Esophagus muscularis mucosa (tissue), 4 donors: ENCODE measurements at regions not wholly inside any gene's neighbourhood (a gene's known extent, or its start where the extent isn't known, plus 50 kb on each side); places are given as distances from the start of the nearest gene placed in this dataset.

Experiments
- DNase-seq: peaks from one replicate; pipeline ENCODE4 v3.0.0-alpha.2; 2017; ENCODE audit errors: extremely low spot score
- H3K27ac ChIP-seq, 4 donors: fragments of 200-600 bp; sonication (generic); replicated peaks in 1 of 4; 1 replicate in 3 of 4; 2 replicates in 1 of 4; pipeline ENCODE4 v1.5.1; 2016 to 2019; ENCODE audit warnings: mild to moderate bottlenecking in 1 of 4
- H3K27me3 ChIP-seq, 4 donors: fragments of 200-600 bp; sonication (generic); one replicate each; pipeline versions ENCODE4 v1.5.1 to v1.6.0; 2016 to 2019
- H3K36me3 ChIP-seq, 4 donors: fragments of 200-600 bp; sonication (generic); one replicate each; pipeline ENCODE4 v1.5.1; 2016 to 2019
- H3K4me1 ChIP-seq, 4 donors: fragments of 200-600 bp; sonication (generic); one replicate each; pipeline ENCODE4 v1.5.1; 2016 to 2019
- H3K4me3 ChIP-seq, 4 donors: fragments of 200-600 bp; sonication (generic); 1 replicate in 2 of 4; 2 replicates in 2 of 4; pipeline ENCODE4 v1.5.1; 2016 to 2019; ENCODE audit warnings: mild to moderate bottlenecking in 4 of 4, moderate library complexity in 1 of 4
- H3K9me3 ChIP-seq, 4 donors: fragments of 200-600 bp; sonication (generic); 1 replicate in 3 of 4; 2 replicates in 1 of 4; pipeline ENCODE4 v1.5.1; 2016 to 2019
- CTCF ChIP-seq, 3 experiments: fragments of 200-600 bp in 2 of 3; fragments of 450-650 bp in 1 of 3; sonication (generic) in 2 of 3; IDR thresholded peaks; one replicate each; pipeline ENCODE4 v1.5.1; 2017 to 2019; ENCODE audit warnings: antibody characterized with exemption in 3 of 3, mild to moderate bottlenecking in 2 of 3, moderate library complexity in 1 of 3
- EP300 ChIP-seq: sonication (generic); formaldehyde crosslinking; IDR thresholded peaks from one replicate; pipeline ENCODE4 v1.6.1; 2017; ENCODE audit warnings: antibody characterized with exemption
- POLR2A ChIP-seq: fragments of 450-650 bp; IDR thresholded peaks from one replicate; pipeline ENCODE4 v1.6.1; 2017; ENCODE audit warnings: antibody characterized with exemption, moderate library complexity, mild to moderate bottlenecking, low read depth
- POLR2AphosphoS5 ChIP-seq, 2 donors: sonication (generic); formaldehyde crosslinking; IDR thresholded peaks; one replicate each; pipeline ENCODE4 v1.6.1; 2017; ENCODE audit warnings: antibody characterized with exemption in 2 of 2
- WGBS: methylation state at CpG from one replicate; pipeline ENCODE4 v1.1.5; 2018; 5-methylcytosine and 5-hydroxymethylcytosine counted together
- intact Hi-C: fragments of 100-400 bp; cut with DNase I; formaldehyde crosslinking; loops from one replicate; pipeline ENCODE4 v1.15.1; 2023
- small RNA-seq, 3 donors: library from RNA; depleted of rRNA; stranded (forward); fragments of <200 nt; gene quantifications; one replicate each; pipeline ENCODE3, GENCODE V24; 2016

- TF ChIP-seq POLR2AphosphoS5 (IDR thresholded peaks at IDR 0.05) (no peak), EP300 (no peak), CTCF (IDR thresholded peaks at IDR 0.05) (no peak), POLR2A (no peak)
- H3K36me3 ChIP-seq, result no peaks in the 10 kb centered on the region
- no peaks in the 10 kb centered on the region for H3K9me3 ChIP-seq
- H3K4me3 ChIP-seq, result no peak overlapping the region
- intact Hi-C loops, result no loop called here
- DNase-seq, result no peak
- H3K27ac ChIP-seq, result no peak overlapping the region
- H3K4me1 ChIP-seq, result no peaks in the 10 kb centered on the region
- H3K27me3 ChIP-seq, result no peaks in the 10 kb centered on the region
Observed at GRCh38 chr5:98992552-98992951, 63.7 kb upstream of the CHD1 start.

DNA sequence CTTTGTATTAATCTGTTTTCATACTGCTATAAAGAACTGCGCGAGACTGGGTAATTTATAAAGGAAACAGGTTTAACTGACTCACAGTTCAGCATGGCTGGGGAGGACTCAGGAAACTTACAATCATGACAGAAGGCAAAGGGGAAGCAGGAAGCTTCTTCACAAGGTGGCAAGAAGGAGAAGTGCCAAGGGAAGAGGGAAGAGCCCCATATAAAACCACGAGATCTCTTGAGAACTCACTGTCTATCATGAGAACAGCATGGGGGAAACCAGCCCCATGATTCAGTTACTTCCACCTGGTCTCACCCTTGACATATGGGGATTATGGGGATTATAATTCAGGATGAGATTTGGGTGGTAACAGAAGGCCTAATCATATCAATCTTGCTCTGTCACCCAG, 60.9 kb upstream of the CHD1 start:
- no peak for DNase-seq
- no peak overlapping the region for H3K27ac ChIP-seq
- H3K36me3 ChIP-seq, result no peaks in the 10 kb centered on the region
- WGBS, result 79% methylated on average over 3 of the region's 3 CpGs
- H3K4me3 ChIP-seq, result no peak overlapping the region
- TF ChIP-seq CTCF (IDR thresholded peaks at IDR 0.05) (no peak), POLR2AphosphoS5 (IDR thresholded peaks at IDR 0.05) (no peak)
- no peaks in the 10 kb centered on the region for H3K9me3 ChIP-seq
- intact Hi-C loops, result no loop called here
- H3K4me1 ChIP-seq, result no peaks in the 10 kb centered on the region
- no peaks in the 10 kb centered on the region for H3K27me3 ChIP-seq

DNA sequence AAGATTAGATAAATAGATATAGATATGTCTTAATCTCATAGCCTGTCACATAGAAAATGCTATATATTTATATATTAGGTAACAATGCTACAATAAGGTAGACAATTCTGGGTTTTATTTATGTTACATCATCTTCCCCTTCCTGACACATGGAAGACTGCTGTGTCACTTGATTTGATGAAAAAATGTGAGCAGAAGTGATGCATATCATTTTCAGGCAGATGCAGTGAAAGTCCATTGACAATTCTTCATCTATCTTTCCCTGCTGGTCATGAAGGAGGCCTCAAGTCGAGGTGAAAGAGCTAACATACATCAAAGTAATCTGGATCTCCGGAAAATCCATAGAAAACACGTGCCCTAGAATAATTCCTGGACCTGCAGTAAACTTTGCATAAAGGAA, 57.8 kb upstream of the CHD1 start:
- Histone ChIP-seq H3K27me3 (no peaks in the 10 kb centered on the region), H3K27ac (no peak overlapping the region), H3K4me1 (no peaks in the 10 kb centered on the region), H3K36me3 (no peaks in the 10 kb centered on the region), H3K9me3 (no peaks in the 10 kb centered on the region), H3K4me3 (no peak overlapping the region)
- TF ChIP-seq EP300 (no peak), POLR2A (no peak), CTCF (IDR thresholded peaks at IDR 0.05) (no peak), POLR2AphosphoS5 (IDR thresholded peaks at IDR 0.05) (no peak)
- intact Hi-C loops, result no loop called here
- WGBS, result 88% methylated on average over 3 of the region's 3 CpGs
- DNase-seq, result no peak

- no peaks in the 10 kb centered on the region for H3K9me3 ChIP-seq
- DNase-seq, result no peak
- WGBS, result 96% methylated on average over 3 of the region's 3 CpGs
- H3K27ac ChIP-seq, result no peak overlapping the region
- intact Hi-C loops, result no loop called here
- no peak overlapping the region for H3K4me3 ChIP-seq
- H3K4me1 ChIP-seq, result no peaks in the 10 kb centered on the region
- no peaks in the 10 kb centered on the region for H3K36me3 ChIP-seq
- H3K27me3 ChIP-seq, result no peaks in the 10 kb centered on the region
- no peak for TF ChIP-seq POLR2A
- no peak for TF ChIP-seq CTCF (IDR thresholded peaks at IDR 0.05)
- TF ChIP-seq POLR2AphosphoS5 (IDR thresholded peaks at IDR 0.05), result no peak
- no peak for TF ChIP-seq EP300
Observed at GRCh38 chr5:98982880-98983279, 54.1 kb upstream of the CHD1 start.

Small RNAs in the stretch of these regions (small RNA-seq; reads per million reads assigned to genes)
- 0 reads per million in 3 donors for gene MTND4LP5
- gene RF00019, result 0 reads per million in 3 donors
- 0 reads per million in 3 donors for gene RNU6-1119P
